Activated naive CD8-positive, alpha-beta T cell treated with anti-CD3 and anti-CD28 coated beads for 36 hours (primary cell): ENCODE measurements at regions not wholly inside any gene's neighbourhood (a gene's known extent, or its start where the extent isn't known, plus 50 kb on each side); places are given as distances from the start of the nearest gene placed in this dataset.
A peak's percentile ranks its signal among the peaks of the same experiment; 100 is the strongest.
"Not testable (repeated sequence)": the region's sequence is repeated elsewhere in the genome, so short reads cannot be mapped to it uniquely, and the experiment has no call there.

Experiments
- DNase-seq: peaks from one replicate; pipeline ENCODE4 v3.0.0; 2021
- H3K27ac Mint-ChIP-seq: one replicate; pipeline ENCODE4 v1.8.0; 2022; ENCODE audit warnings: mild to moderate bottlenecking, moderate library complexity, mixed read lengths
- H3K27me3 Mint-ChIP-seq: one replicate; pipeline ENCODE4 v1.8.0; 2022; ENCODE audit warnings: mild to moderate bottlenecking, mixed read lengths
- H3K36me3 Mint-ChIP-seq: one replicate; pipeline ENCODE4 v1.8.0; 2021; ENCODE audit warnings: mild to moderate bottlenecking, mixed read lengths
- H3K4me1 Mint-ChIP-seq: one replicate; pipeline ENCODE4 v1.8.0; 2021; ENCODE audit warnings: mixed read lengths
- H3K4me3 Mint-ChIP-seq: one replicate; pipeline ENCODE4 v1.8.0; 2022; ENCODE audit warnings: mild to moderate bottlenecking, moderate library complexity, mixed read lengths
- H3K9me3 Mint-ChIP-seq: one replicate; pipeline ENCODE4 v1.8.0; 2022; ENCODE audit warnings: mixed read lengths

DNA sequence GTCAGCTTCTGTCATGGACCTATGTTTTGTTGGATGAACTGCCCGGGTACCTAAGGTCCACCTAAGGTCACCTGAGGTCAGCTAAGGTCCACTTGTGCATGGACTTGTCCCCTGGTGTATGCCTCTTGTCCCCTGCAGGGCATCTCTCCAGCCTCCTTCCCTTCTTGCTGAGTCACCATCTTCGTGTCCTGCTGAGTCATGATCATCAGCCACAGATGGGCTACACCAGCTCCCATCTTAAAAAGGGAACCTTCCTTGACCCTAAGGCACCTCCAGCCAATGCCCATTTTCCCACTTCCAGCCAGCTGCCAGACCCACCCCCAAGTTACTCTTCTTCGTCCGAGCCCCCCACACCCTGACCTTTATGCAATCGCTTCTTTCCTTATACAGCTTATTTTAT lies 544.9 kb downstream of the TBC1D22A start:
- Mint-ChIP-seq H3K36me3 (no peaks in the 10 kb centered on the region), H3K27ac (peak overlapping the region; percentile 16), H3K9me3 (peaks cover 7% of the 10 kb centered on the region), H3K4me1 (no peaks in the 10 kb centered on the region), H3K27me3 (peaks cover 7% of the 10 kb centered on the region), H3K4me3 (no peak overlapping the region)
- no peak for DNase-seq

DNA sequence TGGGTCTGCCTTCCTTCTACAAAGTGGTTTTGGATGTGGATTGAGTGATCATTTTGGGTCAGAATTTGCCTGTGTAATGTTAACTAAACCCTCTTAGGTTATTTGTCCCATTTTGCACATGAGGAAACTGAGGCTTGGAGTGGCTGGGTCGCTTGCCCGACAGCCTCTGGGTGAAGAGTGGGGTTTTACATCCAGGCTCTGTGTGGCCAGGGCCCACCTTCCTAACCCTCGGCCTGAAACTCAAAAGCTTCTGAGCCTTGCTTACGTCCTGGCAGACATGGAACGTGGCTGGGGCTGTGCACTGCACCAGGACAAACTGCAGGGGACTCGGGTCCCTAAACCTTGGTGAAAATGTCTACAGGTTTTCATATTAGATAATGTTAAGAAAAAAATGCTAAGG lies 542.4 kb downstream of the TBC1D22A start:
- no peak overlapping the region for H3K27ac Mint-ChIP-seq
- no peaks in the 10 kb centered on the region for H3K36me3 Mint-ChIP-seq
- H3K9me3 Mint-ChIP-seq, result peaks cover 7% of the 10 kb centered on the region
- H3K4me1 Mint-ChIP-seq, result no peaks in the 10 kb centered on the region
- H3K27me3 Mint-ChIP-seq, result no peaks in the 10 kb centered on the region
- DNase-seq, result no peak
- no peak overlapping the region for H3K4me3 Mint-ChIP-seq

DNA sequence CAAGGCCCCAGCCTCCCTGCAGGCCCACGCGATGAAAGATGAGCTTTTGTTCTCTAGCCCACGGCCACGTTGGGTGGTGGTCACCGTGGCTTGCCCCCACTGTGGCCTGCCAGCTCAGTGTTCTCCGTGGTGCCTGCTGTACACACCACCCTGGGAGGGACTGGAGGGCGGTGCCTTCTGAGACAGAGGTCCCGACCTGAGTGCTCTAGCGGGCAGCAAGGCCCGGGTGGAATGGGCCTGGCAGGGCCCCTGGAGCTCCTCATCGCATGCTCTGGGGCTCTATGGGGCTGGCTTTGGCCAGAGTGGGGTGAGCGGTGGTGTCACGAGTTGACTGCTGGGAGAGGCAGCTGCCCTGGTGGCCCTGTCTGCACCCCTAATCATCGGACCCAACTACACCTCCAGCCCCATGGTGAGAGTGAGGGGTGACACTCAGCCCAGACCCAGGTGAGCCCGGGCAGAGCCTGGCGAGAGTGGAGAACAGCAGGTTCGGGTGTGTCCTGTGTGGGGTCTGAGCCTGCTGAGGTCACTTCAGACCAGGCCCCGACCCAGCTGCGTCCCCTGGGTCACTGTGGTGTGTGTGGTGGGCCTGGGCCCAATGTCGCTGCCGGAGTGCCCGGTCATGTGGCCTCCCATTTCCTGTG lies 541.9 kb downstream of the TBC1D22A start:
- H3K9me3 Mint-ChIP-seq, result peaks cover 7% of the 10 kb centered on the region
- no peak overlapping the region for H3K4me3 Mint-ChIP-seq
- no peaks in the 10 kb centered on the region for H3K36me3 Mint-ChIP-seq
- DNase-seq, result no peak
- no peak overlapping the region for H3K27ac Mint-ChIP-seq
- no peaks in the 10 kb centered on the region for H3K4me1 Mint-ChIP-seq
- no peaks in the 10 kb centered on the region for H3K27me3 Mint-ChIP-seq

DNA sequence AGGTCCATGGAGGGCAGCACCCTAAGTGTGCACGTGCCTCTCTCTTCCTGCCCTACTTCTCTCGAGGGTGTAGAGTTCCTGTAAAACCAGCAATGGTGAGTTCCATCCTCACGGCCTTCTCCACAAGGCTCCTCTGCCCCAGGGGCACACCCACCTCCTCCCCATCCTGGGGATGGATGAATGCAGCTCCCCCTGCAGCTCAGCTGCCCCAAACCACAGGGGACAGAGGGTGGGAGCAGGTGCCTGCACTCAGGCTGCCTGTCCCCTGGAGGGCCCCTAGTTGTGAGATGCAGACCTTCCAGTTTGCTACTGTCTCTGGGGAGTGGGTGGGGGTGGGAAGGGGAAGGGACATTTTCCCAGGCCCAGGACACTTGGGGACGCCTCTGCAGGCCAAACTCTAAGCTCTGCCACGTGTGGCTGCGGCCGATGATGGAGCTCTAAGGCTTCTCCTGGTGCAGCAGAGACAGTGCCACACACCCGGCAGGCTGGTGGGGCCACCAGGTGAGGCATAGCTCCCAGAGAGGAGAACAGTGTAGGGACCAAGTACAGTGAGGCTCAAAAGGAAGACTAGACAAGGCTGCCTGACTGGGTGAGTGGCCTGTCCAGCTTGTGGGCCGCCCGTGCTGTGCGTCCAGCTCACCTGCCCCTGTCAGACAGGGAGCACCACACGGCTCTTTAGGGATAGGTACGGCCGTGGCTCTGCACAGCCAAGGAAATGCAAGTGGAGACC lies 540.9 kb downstream of the TBC1D22A start:
- Mint-ChIP-seq H3K36me3 (no peaks in the 10 kb centered on the region), H3K4me3 (no peak overlapping the region), H3K9me3 (peaks cover 7% of the 10 kb centered on the region), H3K4me1 (no peaks in the 10 kb centered on the region), H3K27me3 (no peaks in the 10 kb centered on the region), H3K27ac (no peak overlapping the region)
- DNase-seq, result no peak

DNA sequence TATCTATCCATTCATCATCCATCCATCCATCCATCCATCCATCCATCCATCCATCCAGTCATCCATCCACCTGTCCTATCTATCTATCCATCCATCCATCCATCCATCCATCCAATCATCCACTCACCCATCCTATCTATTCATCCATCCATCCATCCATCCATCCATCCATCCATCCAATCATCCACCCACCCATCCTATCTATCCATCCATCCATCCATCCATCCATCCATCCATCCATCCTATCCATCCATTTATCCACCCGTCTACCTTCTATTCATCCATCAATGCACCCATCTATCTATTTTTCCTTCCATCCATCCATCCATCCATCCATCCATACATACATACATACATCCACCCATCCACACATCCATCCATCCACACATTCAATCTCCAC lies 540.1 kb downstream of the TBC1D22A start:
- H3K36me3 Mint-ChIP-seq, H3K4me1 Mint-ChIP-seq, H3K27ac Mint-ChIP-seq, DNase-seq, H3K4me3 Mint-ChIP-seq, H3K27me3 Mint-ChIP-seq, H3K9me3 Mint-ChIP-seq: not testable (repeated sequence)

DNA sequence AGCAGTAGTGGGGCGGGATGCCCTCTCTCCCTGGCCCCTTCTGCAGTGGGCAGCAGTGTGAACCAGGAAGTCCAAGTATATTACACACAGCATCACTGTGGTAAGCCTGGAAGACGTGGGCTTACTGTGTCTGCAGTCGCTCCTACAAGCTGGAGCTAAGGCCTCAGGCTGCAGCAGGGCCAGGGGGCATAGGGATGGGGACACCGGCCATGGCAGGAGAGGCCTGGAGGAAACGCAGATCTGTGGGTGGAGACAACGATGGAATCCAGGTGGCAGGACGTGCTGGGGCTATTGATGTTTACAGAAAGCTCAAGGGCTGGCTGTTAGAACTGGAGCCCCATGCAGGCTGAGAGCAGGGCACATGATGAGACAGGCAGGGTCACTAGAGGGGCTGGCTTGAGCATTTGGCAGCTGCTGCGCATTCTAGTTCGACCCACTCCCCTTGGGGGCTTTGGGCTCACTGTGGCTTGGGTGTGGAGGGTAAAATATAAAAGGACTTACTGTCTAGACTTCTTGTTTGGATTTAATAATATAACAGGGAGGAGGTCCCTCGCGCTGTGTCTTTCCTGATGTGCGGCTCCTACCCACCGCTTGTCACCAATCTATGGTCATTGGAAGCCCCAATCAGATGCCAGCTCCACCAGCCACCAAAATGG lies 539.5 kb downstream of the TBC1D22A start:
- Mint-ChIP-seq H3K36me3 (no peaks in the 10 kb centered on the region), H3K27ac (no peak overlapping the region), H3K9me3 (peaks cover under 1% of the 10 kb centered on the region), H3K4me3 (no peak overlapping the region), H3K4me1 (no peaks in the 10 kb centered on the region), H3K27me3 (no peaks in the 10 kb centered on the region)
- no peak for DNase-seq

DNA sequence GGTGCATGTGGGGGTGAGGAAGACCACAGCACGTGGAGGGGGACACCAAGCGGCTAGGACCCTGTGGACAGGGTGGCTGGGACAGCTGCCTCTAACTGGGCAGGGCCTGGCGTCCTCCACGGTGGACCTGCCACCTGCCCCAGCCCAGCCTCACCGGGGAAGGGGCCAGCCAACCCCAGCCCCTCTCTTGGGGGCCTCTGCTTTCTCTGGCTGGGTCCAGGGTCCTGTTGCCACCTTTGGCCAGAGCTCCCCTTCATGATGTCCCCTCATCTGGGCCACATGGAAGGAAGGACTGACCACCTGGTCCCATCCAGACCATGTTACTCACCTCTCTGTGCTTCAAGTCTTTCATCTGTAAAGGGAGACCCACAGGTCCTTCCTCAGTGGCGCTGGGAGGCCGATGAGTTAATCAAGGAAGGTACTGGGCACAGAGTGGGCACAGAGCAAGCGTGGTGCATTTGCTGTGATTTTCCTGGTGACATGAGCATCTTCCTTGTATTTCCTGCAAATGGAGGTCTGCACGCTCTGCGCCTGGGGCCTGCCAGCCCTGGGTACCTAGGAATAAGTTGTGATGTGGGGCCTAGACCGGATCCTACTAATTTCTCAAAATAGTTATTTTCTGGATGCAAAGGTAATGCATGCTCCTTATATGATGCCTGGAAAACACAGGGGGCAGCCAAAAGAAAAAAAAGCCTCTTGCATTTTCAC lies 538.4 kb downstream of the TBC1D22A start:
- Mint-ChIP-seq H3K9me3 (no peaks in the 10 kb centered on the region), H3K4me1 (no peaks in the 10 kb centered on the region), H3K36me3 (no peaks in the 10 kb centered on the region), H3K27me3 (no peaks in the 10 kb centered on the region), H3K4me3 (no peak overlapping the region), H3K27ac (no peak overlapping the region)
- no peak for DNase-seq

DNA sequence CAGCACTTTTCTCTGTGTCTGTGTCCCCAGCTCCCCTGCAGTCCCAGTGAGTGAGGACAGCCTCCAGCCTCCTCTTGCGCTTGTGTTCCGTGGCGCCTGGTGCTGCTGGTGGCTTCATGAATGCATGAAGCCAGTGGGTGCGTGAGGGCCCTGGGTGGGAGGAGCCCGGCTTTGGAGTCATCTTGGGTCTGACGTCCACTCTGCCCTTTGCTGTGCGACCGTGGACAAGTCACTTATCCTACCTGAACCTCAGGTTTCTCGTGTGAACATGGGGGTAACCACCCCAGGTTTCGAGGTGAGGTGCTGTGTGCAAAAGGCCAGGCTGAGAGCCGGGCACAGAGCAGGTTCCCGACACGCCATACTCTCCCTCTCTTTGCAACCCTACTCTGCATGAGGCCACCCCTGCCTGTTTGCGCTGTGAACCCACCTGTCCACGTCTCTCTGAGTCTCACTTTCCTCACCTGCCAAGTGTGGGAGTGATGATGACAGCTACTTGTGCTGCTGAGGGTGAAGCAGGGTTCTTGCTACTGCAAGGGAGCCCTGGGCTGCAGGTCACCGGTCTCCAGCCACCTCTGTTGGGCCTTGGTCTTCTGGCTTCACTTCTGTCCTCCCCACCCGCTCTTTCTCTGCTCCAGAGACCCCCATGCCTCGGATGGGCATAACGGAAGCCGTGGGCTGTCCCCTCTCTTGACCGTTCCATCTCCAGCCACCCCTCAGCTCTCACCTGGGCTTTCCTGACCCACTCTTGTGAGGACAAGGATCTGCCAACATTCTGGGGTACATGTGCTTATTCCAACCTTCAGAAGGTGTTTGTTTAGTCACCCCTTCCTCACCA lies 537.6 kb downstream of the TBC1D22A start:
- no peaks in the 10 kb centered on the region for H3K36me3 Mint-ChIP-seq
- no peak for DNase-seq

DNA sequence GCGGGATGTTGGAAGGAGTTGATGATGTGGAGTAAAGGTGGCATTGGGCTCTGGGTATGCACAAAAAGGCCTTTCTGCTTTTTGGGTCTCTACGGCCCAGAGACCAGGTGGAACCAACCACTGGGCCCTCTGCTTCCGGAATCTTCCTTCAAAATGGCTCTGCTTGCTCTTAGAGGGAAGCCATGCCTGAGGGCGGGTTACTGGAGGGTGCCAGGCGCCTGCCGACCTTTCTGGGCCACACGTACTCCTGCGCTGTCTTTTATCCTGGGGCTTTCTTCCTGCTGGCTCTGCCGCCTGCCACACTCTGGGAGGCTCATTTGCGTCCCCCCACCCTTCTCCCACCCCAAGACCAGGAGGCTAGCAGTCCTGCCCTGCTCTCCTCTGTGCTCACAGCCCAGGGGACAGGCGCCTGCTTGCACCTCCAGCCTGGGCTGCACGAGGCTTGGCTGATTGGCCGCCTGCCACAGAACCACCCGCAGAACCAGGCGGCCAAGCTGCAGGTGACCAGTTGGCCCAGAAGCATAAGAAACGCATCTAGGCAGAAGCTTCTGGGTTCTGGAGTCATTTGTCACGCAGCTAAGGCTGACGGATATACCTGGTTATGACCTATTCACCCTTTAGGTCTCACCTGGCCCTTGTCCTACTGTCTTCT lies 536.9 kb downstream of the TBC1D22A start:
- no peaks in the 10 kb centered on the region for H3K36me3 Mint-ChIP-seq
- H3K27ac Mint-ChIP-seq, result no peak overlapping the region
- no peak for DNase-seq
- H3K4me3 Mint-ChIP-seq, result no peak overlapping the region
- H3K4me1 Mint-ChIP-seq, result no peaks in the 10 kb centered on the region
- H3K9me3 Mint-ChIP-seq, result no peaks in the 10 kb centered on the region
- H3K27me3 Mint-ChIP-seq, result no peaks in the 10 kb centered on the region

More for the DNA sequence above, 537.6 kb downstream of the TBC1D22A start:
- Mint-ChIP-seq H3K4me1 (no peaks in the 10 kb centered on the region), H3K4me3 (no peak overlapping the region), H3K9me3 (no peaks in the 10 kb centered on the region), H3K27ac (no peak overlapping the region), H3K27me3 (no peaks in the 10 kb centered on the region)

DNA sequence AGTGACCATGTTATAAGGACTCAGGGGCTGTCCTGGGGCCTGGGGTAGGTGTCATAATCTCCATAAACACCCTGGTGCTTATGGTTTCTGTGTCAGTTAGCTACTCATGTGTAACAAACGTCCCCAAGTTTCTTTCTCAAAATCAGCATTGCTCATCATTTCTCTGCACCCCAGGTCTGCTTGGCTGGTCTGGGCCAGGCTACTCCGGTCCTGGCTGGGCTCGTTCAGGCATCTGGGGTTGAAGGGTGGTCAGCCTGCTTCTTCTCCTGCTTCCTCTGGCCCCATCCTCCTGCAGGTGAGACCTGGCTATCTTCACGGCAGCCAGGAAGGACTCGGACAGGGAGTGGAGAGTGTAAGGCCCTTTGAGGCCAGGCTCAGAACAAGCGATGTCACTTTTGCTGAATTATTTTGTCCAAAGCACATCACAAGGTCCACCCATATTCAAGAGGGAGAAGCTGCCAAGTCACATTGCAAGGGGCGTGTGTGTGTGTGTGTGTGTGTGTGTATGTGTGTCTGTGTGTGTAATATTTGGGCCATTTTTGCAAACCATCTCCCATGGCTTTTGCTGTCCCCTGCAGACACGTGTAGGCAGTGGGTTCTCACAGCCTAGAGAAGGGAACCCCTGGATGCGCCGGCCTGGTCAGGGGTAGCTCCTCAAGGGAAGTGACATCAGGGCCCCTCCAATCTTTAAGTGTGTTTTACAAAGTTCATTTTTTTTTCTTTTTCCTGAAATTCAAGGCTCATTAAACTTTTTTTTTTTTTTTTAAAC lies 535.8 kb downstream of the TBC1D22A start:
- Mint-ChIP-seq H3K4me1 (no peaks in the 10 kb centered on the region), H3K4me3 (no peak overlapping the region), H3K9me3 (no peaks in the 10 kb centered on the region), H3K27ac (no peak overlapping the region), H3K27me3 (no peaks in the 10 kb centered on the region), H3K36me3 (no peaks in the 10 kb centered on the region)
- DNase-seq, result no peak

DNA sequence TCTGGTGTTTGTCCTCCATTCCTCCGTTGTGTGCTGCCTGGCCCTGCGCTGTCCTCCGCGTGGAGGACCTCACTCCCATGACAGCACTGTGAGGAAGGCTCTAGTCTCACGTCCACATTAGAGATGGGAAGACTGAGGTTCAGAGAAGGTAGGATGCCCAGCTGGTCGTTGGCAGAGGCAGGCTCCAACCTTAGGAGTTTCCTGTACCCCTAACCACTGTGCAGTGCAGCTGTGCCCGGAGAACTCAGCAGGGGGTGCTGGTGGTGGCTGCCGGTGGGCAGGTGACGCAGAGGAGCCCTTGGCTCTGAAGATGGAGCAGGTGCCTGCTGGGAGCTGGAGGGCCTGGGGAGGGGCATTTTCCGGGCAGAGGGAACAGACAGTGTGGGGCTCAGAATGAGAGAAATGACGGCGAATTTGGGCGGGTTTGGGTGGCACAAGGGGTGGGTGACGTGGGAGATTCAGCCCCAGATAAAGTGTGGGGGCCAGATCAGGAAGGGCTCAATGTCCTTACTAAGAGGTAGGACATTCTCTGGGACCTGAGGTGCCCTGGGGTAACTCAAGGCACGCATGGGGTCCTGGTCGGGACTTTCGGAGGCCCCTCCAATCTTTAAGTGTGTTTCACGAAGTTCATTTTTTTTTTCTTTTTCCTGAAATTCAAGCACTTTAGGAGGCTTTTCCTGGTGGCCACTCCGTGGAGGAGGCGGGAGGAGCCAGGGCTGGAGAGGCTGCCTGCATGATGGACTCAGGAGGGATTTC lies 535.0 kb downstream of the TBC1D22A start:
- H3K4me3 Mint-ChIP-seq, result no peak overlapping the region
- no peak overlapping the region for H3K27ac Mint-ChIP-seq
- no peaks in the 10 kb centered on the region for H3K36me3 Mint-ChIP-seq
- DNase-seq, result no peak
- no peaks in the 10 kb centered on the region for H3K4me1 Mint-ChIP-seq
- no peaks in the 10 kb centered on the region for H3K27me3 Mint-ChIP-seq
- no peaks in the 10 kb centered on the region for H3K9me3 Mint-ChIP-seq

DNA sequence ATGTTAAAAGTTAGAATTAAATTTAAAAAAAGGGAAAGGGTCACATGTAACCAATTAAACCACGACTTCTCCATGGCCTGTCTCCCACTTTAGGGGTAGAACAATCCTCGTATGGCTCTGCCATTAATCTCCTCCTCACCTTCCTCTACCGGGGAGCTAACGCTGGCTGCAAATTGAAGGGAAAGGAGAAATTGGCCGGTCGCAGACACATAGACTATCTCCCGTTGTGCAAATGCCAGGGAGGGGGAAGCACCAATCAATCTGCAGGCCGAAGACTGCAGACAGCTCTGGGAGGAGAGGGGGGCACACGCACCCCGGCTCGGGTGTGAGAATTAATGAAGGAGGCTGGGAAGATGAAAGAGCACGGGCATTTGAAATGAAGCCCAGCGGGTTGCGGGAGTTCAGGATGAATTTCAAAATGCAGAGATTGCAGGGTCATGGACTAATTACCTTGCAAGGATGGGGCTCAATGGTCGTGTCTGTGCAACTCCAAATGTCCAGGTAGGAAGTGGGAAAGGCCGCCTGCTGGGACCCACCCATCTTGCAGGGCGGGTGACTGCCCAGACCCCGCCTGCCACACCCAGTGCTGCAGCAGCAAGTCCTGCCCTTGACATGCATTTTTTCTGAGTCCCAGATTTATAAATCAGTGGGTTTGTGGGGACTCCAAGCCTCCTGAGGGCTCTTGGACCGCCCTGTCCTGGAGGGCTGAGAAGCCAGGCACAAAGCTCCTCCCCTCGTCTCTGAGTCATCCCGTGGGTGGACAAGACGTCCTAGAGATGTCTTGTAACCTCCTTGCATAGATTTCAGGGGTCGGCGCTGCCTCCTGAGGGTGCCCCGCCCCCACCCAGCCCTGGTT lies 534.2 kb downstream of the TBC1D22A start:
- H3K4me1 Mint-ChIP-seq, result no peaks in the 10 kb centered on the region
- no peaks in the 10 kb centered on the region for H3K9me3 Mint-ChIP-seq
- no peaks in the 10 kb centered on the region for H3K27me3 Mint-ChIP-seq
- H3K27ac Mint-ChIP-seq, result no peak overlapping the region
- no peak for DNase-seq
- H3K4me3 Mint-ChIP-seq, result no peak overlapping the region
- H3K36me3 Mint-ChIP-seq, result no peaks in the 10 kb centered on the region
